ENCODE measurements at regions not wholly inside any gene's neighbourhood (a gene's known extent, or its start where the extent isn't known, plus 50 kb on each side); places are given as distances from the start of the nearest gene placed in this dataset.

DNA sequence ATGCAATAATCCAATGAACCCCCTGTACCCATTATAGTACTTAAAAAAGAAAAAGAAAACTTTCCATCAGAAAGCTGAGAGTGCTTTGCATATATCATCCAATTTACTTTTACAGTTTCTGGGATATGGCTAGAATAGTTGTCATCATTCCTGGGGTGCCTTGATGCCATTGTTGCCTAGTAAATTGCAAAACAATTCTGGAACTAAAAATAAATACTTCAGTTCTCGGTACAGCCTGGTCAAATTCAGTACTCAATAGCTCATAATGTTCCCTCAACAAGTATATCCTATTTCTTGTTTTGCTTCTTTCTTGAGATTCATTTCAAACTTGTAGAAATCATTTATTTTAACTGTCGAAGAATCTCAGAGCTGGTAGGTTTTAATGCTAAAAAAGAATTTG, 334.7 kb upstream of the MDFIC2 start:
- TF ChIP-seq CTCF (conservative IDR thresholded peaks at IDR 0.05; ENCODE audit: low read length) (no peak), EZH2phosphoT487 (IDR thresholded peaks at IDR 0.05; ENCODE audit: borderline replicate concordance, low read depth, low read length) (no peak)

All from OCI-LY7 (cell line).